ENCODE measurements at regions not wholly inside any gene's neighbourhood (a gene's known extent, or its start where the extent isn't known, plus 50 kb on each side); places are given as distances from the start of the nearest gene placed in this dataset.
A peak's percentile ranks its signal among the peaks of the same experiment; 100 is the strongest.
"Not testable (repeated sequence)": the region's sequence is repeated elsewhere in the genome, so short reads cannot be mapped to it uniquely, and the experiment has no call there.

- DNase-seq (ENCODE audit: low read depth, low spot score): no peak
Observed at GRCh38 chr9:71632776-71633175, 135.5 kb downstream of the CEMIP2 start.

- no peak for DNase-seq (ENCODE audit: low read depth, low spot score)
Observed at GRCh38 chr9:71630377-71630995, 137.8 kb downstream of the CEMIP2 start.

- DNase-seq (ENCODE audit: low read depth, low spot score): no peak
Observed at GRCh38 chr9:71629578-71630215, 138.6 kb downstream of the CEMIP2 start.

GRCh38 chr9:71628247-71628646, 140.1 kb downstream of the CEMIP2 start:
- DNase-seq (ENCODE audit: low read depth, low spot score): no peak

- no peak for DNase-seq (ENCODE audit: low read depth, low spot score)
Observed at GRCh38 chr9:71627537-71627936, 140.8 kb downstream of the CEMIP2 start.

- no peak for DNase-seq (ENCODE audit: low read depth, low spot score)
Observed at GRCh38 chr9:71626395-71626794, 141.9 kb downstream of the CEMIP2 start.

GRCh38 chr9:71624728-71625127, 143.6 kb downstream of the CEMIP2 start:
- no peak for DNase-seq (ENCODE audit: low read depth, low spot score)

- DNase-seq (ENCODE audit: low read depth, low spot score): peak; percentile 73
Observed at GRCh38 chr9:71620746-71621145, 147.6 kb downstream of the CEMIP2 start.

GRCh38 chr9:71620331-71620730, 148.0 kb downstream of the CEMIP2 start:
- no peak for DNase-seq (ENCODE audit: low read depth, low spot score)

- no peak for DNase-seq (ENCODE audit: low read depth, low spot score)
Observed at GRCh38 chr9:71619926-71620325, 148.4 kb downstream of the CEMIP2 start.

GRCh38 chr9:71614409-71615010, 153.8 kb downstream of the CEMIP2 start:
- no peak for DNase-seq (ENCODE audit: low read depth, low spot score)

- DNase-seq (ENCODE audit: low read depth, low spot score): no peak
Observed at GRCh38 chr9:71612889-71613288, 155.4 kb downstream of the CEMIP2 start.

- DNase-seq (ENCODE audit: low read depth, low spot score): peak; percentile 22
Observed at GRCh38 chr9:71609448-71609830, 158.9 kb downstream of the CEMIP2 start.

GRCh38 chr9:71608825-71609447, 159.4 kb downstream of the CEMIP2 start:
- DNase-seq (ENCODE audit: low read depth, low spot score): peak; percentile 63

- DNase-seq (ENCODE audit: low read depth, low spot score): no peak
Observed at GRCh38 chr9:71608021-71608420, 160.3 kb downstream of the CEMIP2 start.

- no peak for DNase-seq (ENCODE audit: low read depth, low spot score)
Observed at GRCh38 chr9:71607461-71607881, 160.8 kb downstream of the CEMIP2 start.

GRCh38 chr9:71604197-71605063, 163.9 kb downstream of the CEMIP2 start:
- peak; percentile 77 for DNase-seq (ENCODE audit: low read depth, low spot score)

- DNase-seq (ENCODE audit: low read depth, low spot score): no peak
Observed at GRCh38 chr9:71602652-71603051, 165.7 kb downstream of the CEMIP2 start.

GRCh38 chr9:71595762-71596161, 172.6 kb downstream of the CEMIP2 start:
- not testable (repeated sequence) for DNase-seq (ENCODE audit: low read depth, low spot score)

GRCh38 chr9:71594541-71594940, 173.8 kb downstream of the CEMIP2 start:
- DNase-seq (ENCODE audit: low read depth, low spot score): no peak

- peak; percentile 41 for DNase-seq (ENCODE audit: low read depth, low spot score)
Observed at GRCh38 chr9:71592400-71592799, 175.9 kb downstream of the CEMIP2 start.

GRCh38 chr9:71590362-71590761, 178.0 kb downstream of the CEMIP2 start:
- no peak for DNase-seq (ENCODE audit: low read depth, low spot score)
